GM19455 (cell line): ENCODE measurements at regions not wholly inside any gene's neighbourhood (a gene's known extent, or its start where the extent isn't known, plus 50 kb on each side); places are given as distances from the start of the nearest gene placed in this dataset.

Source experiments
- ATAC-seq: cut with Tn5 transposase; IDR thresholded peaks from one replicate; pipeline ENCODE4 v1.9.1; 2021; ENCODE audit not compliant: unreplicated experiment

DNA sequence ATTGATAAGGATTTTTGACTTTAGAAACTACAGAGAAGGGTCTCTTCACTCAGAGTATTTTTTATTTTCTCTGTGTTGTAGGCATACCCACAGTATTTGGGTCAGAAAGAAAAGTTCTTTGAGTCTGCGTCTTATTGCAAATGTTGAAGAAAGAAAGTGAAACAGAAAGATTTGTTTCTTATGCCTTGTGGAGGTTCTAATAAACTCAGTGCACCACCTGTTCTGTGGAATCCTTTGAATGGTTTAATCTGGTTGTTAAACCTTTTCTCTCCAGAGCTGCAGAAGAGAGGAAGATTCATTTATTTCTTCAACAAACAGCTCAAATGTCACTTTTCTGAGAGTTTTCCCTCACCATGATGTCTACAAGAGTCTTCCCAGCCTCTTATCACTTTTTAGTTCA is 146.6 kb upstream of the PLEKHG7 start:
- peak; percentile 37 for ATAC-seq

DNA sequence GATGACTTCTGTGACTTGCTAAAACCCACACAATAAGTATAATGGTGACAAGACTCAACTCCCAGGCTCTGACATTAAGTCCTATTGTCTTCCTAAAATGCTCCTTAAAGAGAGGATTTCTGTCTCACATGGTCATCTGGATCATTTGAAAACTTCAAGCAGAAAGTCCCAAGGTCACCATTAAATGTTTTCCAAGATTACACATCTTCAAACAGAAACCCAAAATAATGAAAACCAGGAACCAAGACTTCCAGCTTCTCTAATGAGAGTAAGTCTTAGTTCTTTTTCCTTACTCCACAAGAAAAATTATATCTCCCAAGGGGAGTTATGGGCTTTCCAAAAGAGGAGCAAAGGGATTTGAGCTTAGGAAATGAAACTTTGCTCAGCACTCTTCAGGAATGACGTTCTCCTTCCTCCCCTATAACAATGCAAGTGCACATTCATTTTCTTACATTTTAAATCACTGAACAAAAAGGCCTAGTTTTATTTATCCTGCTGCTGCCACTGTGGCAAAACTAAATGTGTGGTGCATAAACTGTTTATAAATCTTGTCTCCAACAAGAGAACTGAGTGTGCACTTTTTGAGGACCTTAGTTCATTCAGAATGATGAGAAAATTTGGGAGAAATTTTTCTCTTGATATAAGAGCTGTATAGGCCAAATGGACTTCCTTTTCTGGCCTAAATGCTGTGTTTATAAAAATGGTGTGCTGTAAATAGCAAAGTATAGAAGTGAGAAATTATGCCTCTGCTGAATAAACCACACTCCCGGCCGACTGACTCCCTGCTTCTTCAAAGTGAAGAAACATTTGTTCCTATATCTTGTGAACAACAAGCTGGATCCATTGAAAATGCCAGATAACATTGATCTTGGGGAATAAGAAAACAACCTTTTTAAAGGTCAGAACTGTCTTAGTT is 148.4 kb upstream of the PLEKHG7 start:
- no peak for ATAC-seq

DNA sequence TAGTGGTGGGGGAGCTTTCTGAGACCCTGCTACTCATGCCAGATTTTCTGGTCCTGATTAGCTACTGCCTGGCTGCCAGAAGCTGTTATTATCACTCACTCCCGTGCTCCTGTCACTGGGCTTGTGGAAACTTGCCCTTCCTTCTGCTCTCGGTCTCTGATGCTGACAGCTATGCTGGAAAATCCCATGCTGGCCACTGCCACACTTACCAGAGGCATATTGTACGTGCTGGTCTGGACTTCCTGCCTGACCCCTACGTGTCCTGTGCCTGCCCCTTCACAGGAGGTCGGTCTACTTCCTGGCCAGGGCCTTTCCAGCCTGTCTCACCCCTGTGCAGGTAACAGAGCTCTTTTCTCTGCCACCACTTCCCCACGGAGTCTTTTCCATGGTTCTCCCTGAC is 149.4 kb upstream of the PLEKHG7 start:
- no peak for ATAC-seq

DNA sequence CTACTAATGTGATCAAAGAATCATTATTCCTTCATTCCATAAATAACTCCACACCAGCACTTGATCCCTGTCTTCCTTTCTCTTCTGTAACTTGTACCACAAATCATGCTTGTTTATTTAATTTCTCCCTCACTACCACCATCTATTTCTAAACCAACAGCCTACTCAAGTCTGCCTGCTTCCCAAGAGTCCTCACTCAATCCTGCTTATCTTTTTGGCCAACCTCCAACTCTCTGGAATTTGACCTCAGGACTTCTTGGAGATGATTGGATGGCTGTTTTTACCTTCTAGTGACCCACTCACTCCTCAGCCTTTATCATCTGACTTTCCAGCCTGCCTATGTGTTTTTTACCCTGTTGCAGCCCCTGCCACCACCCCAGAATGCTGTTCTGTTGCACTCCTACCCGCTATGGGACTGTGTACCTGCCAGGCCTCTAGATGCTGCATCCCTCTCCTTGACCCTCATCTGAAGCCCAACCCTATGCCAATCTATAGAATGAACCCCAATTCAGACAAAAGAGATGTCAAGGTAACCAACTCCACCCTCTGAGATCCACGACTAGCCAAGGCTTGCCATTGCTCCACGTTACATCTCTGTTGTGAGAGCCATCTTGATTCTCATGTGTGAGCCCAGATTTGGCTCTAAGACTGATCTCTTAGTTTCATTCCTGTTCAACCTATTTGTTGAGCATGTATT is 150.2 kb upstream of the PLEKHG7 start:
- no peak for ATAC-seq

DNA sequence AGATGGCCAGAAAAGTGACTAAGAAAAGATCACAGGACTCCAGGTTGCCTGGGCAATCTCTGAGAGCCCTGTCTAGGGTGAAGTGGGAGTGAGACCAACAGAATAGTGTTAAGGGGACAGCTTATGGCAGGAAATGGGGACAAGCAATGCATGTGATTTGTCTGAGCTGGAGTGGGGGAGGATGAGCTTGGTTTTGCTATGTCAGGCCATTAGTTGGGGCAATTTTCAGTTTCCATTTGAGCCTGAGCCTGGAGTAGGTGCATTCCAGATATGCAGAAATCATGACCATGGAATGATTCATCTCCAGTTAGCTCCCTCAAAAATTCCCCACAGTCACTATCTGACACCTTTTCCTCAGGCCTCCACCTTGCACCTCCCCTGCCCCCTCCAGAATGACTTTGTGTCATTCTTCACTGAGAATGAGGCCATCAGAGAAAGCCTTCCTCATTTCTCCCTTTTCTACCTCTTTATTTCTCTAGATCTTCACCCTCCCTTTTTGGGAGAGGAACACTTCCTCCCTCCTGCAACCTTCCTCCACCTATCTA is 150.9 kb upstream of the PLEKHG7 start:
- ATAC-seq = peak; percentile 71

DNA sequence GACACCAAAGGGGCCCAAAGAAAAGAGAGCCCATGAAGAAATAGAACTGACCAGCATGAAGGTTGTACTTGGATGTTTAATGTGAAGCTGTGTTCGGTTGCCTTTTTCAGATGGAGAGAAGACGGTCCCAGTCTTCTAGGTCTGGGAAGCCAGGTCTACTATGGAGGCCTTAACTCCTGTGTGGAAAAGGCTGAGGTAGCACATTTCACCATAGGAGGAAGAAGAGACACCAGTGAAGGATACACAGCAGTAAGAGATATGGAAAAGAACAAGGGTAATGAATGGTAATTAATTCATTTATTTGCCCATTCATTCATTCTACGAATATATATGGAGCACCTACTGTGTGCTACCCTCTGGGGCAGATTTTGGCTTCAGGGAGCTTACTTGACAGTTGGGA is 151.6 kb upstream of the PLEKHG7 start:
- no peak for ATAC-seq

DNA sequence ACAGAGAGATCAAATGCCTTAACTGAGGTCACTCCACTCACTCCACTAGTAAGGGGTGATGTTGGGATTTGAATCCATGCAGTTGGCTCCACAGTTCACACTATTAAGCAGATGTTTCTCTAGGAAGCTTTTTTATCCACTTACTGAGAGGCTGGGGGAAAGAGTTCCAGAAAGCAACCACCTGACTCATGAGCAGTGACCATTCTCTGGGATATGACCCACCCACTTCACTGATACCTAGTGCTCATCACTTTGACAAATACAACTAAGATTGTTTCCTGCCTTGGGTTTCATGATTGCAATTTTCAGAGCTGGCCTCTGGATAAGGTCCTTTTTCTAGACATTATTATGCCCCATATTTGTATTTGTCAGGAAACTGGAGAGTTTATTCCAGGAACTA is 152.1 kb upstream of the PLEKHG7 start:
- no peak for ATAC-seq

DNA sequence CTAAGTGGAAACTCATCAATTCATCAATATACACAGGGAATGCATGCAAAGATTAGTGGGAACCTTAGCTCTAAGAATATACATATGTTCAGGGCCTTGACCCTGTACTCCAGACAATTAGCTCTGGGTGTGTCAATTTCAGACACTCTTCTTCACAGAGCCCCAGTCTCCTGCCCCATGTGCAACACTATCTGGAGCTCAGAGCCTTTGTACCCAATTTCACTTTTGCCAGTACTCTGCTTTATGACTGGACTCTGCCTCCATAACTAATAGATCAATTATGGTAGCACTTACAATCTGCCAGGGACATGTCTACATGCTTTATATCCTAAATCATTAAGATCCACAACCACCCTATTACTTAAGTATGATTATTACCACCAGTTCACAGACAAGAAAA is 152.5 kb upstream of the PLEKHG7 start:
- no peak for ATAC-seq

DNA sequence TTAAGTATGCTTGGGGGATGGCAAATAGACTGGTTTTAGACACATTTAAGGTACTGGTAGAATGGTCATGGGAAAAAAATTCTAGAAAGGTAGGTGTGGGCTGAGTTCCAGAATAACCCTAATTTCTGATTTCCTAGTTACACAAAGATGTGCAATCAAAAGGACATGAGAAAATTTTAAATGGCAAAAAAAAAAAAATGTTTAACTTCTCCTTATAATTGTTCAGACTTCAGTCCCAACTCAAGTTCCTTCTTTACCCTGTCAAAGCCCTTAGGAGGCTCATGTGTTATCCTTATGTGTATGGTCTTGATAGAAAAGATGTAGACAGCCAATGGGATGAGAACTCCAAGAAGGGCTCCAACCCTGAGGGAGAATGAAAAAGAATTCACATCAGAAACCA is 153.3 kb upstream of the PLEKHG7 start:
- ATAC-seq = no peak

DNA sequence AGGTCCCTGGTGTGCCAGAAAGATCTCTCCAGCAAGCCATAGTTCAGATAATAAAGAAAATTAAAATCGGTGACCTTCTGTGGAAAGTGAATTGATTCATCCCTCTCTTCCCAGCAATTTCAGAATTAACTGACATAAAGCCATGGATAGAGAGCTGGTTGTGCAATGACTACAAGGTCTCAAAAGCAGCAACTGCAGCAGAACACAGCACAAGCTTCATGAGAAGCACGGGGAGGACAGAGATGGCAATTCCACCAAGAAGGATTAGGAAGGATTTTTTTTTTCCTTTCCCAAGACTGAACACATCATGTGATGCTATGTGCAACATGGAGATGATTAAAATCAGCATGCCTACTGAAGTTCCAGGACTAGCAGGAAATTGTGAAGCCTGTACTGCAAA is 154.9 kb upstream of the PLEKHG7 start:
- no peak for ATAC-seq

DNA sequence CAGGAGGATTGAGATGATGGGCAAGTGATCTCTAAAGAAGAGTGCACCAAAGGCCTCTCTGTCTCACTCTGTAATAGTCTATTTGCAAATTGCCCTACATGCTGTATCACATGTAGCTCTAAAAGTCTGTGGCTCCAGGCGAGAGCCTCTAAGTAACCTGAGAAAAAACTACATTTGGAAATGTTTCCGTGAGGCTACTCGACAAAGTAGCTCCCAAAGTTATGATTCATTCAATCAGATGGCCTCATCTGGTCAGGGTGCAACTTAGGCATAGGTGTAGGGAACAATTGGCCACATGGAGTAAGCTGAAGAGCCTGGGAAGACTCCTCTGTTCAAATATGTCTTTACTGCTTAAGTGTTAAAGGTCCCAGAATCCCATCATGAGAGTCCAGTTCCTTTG is 155.4 kb upstream of the PLEKHG7 start:
- ATAC-seq = no peak

DNA sequence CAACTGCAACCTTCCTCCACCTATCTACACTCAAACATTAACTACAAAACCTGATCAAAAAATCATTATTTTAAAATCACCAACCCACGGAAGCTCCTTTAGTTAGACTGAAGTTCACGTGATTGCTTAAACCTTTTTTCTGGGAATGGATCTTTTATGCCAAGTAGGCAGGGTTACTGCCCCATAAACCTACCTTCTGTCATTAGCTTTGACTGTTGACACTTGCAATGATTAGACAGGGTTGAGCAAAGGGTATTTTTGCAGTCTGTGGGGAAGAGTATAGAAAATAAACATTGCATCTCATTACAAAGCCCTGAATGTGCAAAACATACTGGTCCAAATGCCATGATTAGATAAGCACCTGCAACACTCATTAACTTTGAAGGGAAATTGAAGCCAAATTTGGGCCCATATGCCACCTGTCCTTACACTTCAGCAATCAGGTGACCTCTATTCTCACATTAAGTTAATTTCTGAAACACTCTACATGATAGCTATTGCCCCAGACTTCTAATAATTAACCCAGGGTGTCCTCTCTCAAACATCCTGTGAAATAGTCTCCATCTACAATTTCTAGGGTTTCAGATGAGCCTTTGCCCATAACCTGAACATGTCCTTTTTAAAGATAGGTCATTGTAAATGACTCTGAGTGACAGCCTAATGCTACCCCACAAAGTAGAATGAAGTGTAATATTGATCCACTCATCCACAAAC is 156.0 kb upstream of the PLEKHG7 start:
- peak; percentile 40 for ATAC-seq

DNA sequence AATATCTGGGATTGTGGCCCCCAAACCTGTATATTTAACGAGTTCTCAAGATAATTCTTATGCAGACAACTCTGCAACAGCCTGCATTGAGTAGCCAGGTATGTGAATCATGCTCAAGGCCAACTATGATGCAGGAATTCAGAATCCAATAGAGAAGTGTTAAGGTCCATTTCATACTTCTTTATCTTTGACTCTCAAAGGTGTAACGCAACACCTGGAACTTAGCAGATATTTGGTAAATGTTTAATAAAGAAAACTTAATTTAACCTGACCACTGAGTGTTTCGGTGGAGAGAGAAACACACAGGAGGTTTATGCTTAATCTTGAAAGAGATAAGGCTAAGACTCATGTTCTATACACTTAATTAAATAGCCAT is 156.5 kb upstream of the PLEKHG7 start:
- peak; percentile 10 for ATAC-seq

DNA sequence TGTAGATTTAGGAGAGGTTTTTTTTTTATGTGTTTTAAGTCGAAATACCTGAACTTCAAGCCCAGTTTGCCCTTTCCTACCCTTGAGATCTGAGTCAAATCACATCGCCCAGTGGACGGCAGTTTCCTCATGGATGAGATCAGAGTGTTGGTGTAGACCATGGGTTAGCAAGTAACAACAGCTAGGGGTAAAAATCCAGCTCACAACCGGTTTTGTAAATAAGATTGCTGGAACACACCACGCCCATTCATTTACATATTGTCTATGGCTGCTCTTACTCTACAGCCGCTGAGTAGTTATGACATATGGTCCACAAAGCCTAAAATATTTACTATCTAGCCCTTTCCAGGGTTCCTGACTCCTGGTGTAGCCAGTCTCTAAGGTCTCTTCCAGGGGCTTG is 158.5 kb upstream of the PLEKHG7 start:
- ATAC-seq = no peak

DNA sequence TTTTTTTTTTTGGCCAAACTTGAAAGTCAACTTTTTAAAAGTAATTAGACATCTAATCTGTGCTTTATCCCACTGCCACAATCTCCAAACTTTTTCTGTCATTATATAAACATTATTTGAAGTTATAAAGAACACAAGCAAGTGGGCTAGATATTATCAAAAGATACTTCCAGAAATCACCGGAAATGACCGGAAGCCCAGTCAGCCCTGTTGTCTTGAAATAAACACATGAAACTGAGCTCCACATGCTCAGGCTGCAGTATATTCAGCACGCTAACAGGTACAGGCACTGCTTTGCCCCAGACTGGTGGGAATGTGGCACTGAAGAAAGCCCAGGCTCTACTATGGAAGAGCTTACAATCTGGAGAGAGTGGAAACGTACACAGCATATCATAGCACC is 158.9 kb upstream of the PLEKHG7 start:
- ATAC-seq = no peak

DNA sequence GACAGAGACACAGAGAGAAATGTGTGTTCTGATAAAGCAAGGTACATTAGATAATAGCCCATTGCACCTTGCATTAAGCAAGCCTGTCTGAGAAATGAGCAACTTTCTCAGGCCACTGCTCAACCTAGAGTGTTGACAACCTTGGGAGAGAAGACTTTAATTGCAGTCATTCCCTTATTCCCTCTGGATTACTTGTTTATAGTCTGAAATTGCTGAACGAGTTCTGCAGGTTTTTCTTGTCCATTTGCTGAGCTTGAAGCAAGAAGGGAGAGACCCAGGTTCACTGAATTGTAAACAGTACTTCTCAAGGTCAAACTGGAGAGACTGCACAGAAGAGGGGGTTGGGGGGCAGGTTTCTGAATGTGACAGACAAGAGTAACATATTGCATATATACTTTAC is 159.4 kb upstream of the PLEKHG7 start:
- ATAC-seq = no peak

DNA sequence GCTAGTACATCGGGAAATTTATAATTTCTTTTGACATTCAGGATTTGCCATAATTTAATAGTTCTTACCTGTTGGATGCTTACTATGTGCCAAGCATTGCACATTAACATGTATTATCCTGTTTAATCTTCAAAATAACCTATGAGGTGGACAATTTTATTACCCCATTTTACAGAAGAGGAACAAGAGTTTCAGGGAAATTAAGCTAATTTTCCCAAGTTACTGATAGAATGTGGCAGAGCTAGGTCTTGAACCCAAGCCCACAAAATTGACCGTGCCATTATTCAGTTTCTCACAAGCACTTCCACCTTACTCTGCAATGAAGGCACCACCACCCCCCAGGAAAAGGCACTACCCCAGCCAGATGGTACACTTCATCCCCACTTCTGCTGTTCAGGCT is 161.1 kb upstream of the PLEKHG7 start:
- ATAC-seq = no peak

DNA sequence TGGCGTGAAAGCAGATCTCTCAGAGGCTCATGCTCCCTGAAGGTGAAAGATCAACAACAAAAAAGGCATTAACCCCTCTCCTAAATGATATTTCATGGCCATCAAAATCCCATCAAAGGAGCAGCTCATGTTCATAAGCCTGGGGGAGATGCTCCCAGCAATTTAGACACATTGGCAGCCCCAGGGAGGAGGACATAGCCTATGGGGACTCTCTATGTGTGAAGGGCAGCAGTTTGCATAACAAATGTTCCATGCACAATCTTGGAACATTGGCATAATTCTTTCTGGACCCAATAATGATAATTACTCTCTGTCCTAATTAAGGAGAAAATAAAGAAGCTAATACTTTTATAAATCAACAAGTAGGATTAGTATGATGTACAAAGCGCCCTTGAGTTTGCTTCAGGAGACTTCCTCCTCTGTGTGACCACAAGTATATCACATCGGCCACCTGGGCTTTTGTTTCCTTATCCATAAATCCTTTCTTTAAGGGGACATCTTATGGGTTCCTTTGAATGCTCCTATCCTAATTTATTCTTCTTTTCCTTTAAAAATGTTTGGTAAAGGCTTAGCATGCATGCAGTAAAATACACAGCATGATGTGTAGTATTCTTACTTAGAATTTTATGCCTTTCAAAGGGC is 161.9 kb upstream of the PLEKHG7 start:
- ATAC-seq = no peak

DNA sequence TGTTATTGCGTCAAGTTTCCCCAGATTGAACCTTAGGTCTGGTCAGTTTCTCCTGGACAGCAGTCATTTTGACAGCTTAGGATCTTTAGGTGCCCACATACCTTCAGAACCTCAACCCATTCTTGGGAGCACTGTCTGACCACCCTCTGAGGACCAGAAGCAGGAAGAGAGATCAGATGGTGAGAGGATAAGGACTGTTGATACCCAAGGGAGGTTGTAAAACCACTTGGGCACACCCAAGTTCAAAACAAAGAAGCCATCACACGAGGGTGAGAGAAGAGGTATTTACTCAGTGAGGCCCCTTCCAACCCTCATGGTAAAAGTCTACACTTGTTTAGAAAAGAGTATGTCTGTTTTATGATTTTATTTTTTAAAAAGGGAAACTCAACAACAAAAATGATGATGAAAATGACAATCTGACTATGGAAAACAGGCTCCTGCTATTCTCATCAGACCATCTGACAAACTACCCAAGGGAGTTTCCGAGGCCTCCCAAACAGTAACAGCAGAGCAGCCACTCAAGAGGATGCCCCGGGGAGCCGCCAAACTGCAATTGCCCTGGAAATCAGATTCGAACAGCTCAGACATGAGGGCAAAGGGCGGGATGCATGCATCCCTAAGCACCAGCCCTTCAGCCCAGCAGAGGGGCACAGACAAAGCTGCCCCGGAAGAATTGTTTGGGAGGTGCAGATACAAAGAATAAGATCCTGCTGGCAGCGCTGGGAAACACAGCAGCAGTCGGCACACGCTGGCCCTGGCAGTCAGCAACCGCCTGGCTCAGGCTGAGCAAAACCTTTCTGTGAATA is 162.6 kb upstream of the PLEKHG7 start:
- no peak for ATAC-seq

DNA sequence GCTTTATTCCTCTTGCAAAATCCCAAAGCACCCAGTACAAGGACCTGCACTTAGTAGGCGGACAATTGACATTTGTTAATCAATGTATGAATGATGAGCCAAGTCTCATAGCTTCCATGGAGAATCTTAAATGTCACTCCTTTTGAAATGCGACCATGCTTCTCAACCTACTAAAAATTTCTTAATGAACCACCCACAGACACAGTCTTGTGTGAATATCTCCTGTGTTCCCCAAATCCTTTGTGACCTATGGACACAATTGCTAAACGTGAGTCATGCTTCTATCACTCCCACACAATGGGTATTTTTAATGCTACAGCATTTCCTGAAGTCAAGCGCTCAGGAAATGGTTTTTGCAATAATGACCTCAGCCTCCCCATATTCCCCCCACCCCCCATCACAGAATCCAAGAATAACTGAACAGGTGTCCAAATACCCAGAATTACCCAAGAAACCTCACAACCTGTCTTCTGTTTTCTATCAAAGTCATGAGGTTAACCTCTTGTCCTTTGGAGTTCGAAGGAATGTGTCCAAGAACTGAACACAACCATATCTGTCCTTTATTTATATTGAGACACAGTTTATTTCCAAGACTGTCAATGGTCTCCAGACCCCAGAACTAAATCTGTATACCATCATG is 163.6 kb upstream of the PLEKHG7 start:
- ATAC-seq = peak; percentile 57
